NCI-H345 (cell line): ENCODE measurements at regions not wholly inside any gene's neighbourhood (a gene's known extent, or its start where the extent isn't known, plus 50 kb on each side); places are given as distances from the start of the nearest gene placed in this dataset.
"Not testable (repeated sequence)": the region's sequence is repeated elsewhere in the genome, so short reads cannot be mapped to it uniquely, and the experiment has no call there.

Experiments used
- DNase-seq: peaks from one replicate; lab custom pipeline; 2025; lab: John Stamatoyannopoulos, UW

DNA sequence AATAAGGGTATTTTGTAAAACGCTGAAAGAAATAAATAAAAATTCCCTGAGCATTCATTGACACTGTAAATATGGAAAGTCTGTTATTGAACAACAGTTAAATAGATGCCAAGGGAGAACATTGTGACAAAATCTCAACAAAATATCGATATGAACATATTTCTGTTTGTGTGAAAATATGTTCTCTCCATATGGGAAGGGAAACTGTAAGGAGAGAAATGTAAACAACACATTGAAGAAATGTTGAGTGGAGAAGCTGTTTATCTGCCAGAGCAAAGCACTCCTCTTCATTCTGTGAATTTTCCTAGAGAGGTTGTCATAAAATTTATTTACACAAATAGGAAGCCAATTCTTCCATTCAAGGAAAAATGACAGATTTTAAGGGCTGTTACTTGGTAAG is 57.1 kb upstream of the EOMES start:
- DNase-seq: no peak

DNA sequence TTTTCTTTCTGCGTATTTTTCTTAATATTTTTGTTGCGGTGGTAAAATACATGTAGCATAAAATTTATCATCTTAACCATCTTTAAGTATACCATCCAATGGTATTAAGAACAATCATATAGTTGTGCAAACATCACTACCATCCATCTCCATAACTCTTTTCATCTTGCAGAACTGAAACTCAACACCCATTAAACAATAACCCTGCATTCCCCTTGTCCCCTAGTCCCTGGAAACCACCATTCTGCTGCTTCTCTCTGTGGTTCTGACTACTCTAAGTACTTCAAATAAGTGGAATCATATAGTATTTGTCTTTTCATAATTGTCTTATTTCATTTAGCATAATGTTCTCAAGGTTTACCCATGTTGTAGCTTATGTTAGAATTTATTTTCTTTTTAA is 67.3 kb upstream of the EOMES start:
- no peak for DNase-seq

DNA sequence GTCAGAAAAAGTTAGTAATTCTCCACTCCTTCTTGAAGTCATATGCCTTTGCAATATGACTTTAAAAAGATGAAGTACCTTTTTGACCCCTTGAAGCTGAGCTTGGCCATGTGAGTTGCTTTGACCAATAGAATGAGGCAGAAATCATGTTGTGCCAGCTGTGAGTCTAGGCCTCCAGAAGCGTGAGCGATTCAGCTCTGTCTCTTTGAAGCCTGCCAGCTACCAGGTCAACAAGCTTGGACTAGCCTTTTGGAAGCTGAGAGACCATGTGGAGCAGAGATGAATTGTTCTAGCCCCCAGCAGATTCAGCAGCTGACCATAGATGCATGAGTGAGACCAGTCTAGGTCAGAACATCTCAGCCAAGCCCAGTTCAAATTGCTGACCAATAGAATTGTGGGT is 69.8 kb upstream of the EOMES start:
- no peak for DNase-seq

DNA sequence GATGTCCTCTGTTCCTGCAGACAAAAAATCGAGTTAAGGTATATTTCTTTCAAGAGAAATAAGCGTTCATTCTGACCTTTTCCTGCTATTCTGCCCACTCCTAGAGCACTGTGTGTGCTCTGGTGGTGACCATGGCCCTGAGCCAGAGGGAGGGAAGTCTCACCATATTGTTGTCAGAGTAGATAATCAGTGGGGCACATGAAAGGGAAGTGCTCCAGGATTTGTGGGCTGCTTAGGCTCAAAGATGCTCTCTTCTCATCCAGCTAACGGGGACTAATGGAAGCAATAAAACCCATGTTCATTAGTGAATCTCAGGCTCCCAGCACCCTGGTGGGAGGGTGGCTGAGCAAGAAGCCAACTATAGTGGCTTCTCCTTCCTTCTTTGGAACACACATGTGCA is 70.7 kb upstream of the EOMES start:
- no peak for DNase-seq

DNA sequence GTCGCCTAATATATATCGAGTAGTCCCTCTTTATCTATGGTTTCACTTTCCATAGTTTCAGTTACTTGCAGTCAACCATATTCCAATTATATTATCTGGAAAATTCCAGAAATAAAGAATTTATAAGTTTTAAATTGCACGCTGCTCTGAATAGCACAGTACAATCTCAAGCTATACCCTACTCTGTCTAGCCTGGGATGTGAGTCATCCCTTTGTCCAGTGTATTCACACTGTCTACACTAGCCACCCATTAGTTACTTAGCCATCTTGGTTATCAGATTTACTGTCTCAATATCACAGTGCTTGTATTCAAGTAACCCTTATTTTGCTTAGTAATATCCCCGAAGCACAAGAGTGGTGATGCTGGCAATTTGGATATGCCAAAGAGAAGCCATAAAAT is 72.1 kb upstream of the EOMES start:
- DNase-seq: no peak

DNA sequence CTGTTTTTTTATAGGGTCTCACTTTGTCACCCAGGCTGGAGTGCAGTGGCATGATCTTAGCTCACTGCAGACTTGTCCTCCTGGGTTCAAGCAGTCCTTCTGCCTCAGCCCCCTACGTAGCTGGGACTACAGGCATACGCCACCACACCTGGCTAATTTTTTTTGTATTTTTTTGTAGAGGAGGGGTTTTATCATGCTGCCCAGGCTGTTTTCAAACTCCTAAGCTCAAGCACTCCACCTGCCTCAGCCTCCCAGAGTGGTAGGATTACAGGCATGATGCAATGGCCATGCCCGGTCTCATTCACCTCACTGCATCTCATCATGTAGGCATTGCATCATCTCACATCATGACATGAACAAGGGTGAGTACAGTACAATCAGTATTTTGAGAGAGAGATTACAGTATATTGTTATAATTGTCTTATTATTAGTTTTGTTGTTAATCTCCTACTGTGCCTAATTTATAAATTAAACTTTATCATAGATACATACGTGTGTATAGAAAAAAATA is 74.3 kb upstream of the EOMES start:
- no peak for DNase-seq

DNA sequence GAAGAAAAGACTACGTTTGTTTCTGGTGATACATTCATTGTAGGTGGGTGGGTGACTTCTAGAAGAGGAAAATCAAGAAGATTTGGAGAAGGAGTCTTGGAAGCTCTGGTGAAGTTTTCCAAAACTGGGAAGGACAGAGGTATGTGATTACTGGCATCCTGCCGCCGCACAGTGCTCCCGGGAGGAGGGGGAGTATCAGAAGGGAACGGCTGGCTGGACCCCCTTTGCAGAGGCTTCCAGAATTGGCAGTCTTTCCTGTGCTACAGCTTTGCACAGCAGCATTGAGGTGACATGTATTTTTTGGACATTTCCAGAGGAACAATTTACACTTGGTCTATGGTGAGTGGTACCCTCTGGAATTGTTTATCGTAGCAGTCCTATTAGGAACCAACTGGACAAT is 75.7 kb upstream of the EOMES start:
- no peak for DNase-seq

DNA sequence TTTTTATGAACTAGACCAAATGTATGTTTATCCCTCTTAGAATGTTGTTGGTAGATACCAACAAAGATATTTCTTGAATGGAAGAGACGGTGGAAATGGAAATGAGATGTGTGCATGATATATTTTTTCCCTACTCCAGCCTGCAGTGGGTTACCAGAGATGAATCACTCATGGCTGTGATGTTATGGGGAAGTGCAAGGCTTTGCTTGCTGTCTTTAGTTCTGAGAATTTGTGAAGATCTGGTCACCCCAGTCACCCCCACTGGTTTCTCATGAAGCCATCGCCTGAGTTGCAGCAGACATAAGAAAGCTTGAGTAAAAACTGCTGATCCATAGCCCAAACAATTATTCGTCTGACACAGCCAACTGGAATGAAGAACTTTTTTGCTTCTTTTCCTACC is 78.1 kb upstream of the EOMES start:
- no peak for DNase-seq

DNA sequence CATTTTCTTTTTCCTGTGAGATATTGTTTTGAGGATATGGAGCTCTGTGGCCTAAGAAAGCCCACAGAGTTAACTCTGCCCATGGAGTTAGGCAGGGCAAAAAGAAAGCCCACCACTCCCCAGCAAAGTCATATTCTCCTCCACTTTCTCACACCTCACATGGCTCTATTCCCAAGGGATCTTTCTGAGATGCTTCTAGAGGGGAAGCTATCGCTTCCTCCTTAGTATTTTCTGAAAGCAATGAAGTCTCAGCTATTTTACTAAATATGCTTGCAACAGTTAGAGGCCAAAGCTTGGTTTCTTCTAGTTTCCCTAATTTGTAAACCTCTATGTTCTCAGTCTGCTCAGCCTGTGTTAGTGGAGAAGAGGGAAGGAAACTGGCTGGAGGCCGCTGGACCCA is 80.3 kb upstream of the EOMES start:
- no peak for DNase-seq

DNA sequence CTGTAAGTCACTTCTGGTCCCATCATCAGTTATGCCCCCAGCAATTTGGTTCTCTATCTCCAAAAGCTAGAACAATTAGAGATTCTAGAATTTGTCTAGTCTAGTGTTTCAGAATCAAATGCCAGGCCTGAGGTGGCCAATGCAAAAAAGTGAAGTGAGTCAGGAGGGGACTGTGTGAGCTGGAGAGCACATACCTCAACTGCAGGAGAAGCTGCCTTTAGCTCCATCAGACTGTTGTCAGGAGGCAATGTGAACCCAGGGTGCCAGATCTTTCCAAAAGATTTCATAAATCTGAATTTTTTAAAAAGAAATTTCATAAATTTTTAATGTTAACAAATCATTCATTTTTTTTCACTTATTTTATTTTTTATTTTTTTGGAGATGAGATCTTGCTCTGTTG is 80.7 kb upstream of the EOMES start:
- no peak for DNase-seq

DNA sequence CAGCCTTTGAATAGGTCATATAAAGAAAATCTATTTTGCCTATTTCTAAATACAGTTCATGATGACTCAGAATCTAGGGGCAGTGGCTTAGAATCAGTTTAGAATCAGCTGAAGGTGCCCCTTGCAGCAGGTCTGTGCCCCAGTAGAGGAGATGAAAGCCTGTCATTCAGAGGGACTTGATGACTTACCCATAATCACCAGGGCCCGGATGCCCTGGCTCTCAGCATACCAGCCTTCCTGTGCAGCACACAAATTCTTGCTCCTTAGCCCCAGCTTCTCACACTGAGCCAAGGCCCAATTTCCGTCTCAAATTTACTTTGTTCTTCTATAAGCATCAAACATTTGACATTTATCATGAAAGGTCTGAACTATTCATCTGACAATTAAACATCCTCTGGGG is 83.2 kb upstream of the EOMES start:
- DNase-seq: no peak

DNA sequence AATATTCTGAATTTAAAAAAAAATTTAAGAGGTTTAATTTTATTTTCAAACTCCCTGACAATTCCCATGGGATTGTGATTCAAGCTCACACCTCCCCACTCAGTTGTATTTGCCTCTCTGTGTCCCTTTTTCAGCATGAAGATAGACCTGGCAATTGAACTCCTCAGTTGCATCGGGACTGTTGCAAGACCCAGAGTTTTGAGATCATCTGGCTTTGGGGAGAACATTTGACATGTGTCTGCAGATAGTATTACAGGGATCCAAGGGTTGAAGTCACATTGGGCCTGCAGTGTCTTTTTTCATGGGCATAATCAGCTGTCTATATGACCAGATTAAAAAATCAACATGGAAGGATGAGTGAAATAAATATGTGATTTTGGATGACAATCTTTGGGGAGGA is 91.1 kb upstream of the EOMES start:
- DNase-seq: no peak

DNA sequence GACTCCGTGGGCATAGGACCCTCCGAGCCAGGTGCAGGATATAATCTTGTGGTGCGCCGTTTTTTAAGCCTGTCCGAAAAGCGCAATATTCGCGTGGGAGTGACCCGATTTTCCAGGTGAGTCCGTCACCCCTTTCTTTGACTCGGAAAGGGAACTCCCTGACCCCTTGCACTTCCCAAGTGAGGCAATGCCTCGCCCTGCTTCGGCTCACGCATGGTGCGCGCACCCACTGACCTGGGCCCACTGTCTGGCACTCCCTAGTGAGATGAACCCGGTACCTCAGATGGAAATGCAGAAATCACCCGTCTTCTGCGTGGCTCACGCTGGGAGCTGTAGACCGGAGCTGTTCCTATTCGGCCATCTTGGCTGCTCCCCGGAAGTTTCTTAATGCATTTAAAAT is 99.5 kb upstream of the EOMES start:
- DNase-seq: not testable (repeated sequence)

DNA sequence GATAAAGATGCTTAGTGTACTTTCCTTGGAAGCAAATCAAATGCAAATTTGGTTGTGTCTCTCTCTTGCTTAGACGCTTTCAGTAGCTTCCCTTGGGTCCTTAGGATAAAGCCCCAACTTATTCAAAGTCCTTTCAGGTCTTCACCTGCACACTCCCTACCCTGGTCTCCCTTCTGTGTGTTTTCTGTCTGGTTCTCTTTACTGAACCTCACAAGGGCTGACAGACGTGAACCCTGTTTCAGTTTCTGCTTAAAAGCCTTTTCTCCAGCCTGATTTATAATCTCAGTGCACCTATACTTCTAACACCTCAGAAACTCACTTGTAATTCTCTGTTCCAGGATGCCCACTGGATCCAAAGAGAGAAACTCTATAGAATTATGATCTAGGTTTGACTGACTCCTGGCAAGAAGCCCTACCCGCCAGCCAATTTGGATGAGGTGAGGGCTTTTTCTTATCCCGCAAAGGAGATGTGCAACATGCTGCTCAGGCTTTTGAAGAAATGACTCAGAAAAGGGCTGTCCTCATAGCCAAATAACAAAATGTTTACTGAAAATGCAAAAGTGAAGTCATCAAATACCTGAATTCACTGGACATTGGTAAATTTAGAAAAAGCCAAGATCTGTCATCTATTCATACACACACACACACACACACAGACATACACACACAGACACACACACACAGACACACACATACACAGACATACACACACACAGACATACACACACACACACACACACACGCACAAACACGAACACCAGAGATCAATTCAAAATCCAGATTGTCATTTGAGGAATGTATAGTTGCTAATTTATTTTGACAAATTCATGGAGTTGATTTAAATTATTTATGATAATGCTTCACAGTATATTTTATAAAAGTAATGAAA is 102.4 kb upstream of the EOMES start:
- DNase-seq: no peak

DNA sequence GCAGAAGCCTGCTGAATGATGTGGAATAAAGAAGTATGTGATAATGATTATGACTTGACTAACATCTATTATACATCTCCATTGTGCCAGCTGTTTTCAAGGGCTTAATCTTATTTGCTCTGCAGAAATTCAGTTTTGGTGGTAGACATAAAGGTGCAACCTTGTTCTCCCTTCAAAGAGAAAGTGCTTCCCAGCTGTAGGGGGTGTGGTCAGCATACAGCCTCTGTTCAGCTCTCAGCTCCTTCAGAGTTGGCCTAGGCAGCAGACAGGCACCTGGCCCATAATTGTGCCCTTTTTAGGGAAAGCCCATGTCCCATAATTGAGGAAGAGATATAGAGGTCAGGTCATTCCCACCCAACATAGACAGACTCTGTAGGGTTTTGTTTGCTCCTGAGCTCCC is 104.3 kb upstream of the EOMES start:
- DNase-seq: no peak

DNA sequence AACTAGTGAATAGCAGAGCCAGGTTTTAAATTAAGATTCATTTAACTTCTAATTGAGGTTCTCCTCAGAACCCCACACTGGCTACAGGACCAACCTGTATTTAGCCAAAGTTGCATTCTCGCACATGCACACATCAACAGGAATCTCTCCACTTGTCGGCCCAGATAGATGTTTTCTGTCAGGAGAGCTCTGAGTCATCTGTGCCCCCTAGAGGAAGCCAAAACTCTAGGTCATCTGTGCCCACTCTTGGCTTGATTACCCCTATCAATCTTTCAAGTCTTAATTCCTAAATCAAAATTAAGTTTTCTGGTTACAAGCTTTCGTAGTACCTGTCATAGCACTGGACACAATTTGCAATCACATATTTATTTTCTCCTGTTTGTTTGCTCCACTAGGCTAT is 104.9 kb upstream of the EOMES start:
- DNase-seq: no peak

DNA sequence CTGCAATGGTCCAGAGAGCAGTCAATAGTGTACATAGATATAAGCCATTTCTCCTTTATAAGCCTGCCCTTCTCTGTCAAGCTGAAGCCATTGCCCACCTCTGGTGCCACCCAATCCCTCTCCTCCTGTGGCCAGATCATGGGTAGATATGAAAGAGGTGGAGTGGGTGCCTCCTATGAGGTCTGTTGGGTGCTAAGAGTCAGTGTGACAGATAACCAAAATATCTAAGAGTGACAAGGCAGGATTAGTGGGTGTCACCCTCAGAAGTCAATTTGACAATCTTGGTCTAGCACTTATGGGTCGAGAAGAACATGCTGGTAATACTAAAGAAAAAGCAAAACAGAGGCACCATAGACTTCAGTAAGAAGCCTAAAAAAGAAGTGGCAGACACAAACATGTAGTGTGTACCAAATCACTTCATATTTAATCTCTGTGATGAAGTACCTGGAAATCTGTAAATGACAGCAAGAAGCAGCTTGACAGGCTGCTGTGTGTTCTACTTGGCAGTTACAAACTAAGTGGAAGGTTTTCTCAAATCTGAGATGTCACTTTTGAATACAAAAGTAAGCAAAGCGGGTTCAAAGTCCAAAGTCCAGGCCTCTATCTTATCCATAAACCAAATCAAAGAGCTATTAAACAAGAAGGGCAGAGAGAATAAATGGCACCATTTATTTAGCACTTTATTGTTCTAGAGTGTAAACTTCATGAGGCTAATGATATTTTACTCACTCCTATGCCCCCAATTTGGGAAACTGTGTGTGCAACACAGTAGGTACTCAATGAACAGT is 118.9 kb upstream of the EOMES start:
- DNase-seq: no peak

DNA sequence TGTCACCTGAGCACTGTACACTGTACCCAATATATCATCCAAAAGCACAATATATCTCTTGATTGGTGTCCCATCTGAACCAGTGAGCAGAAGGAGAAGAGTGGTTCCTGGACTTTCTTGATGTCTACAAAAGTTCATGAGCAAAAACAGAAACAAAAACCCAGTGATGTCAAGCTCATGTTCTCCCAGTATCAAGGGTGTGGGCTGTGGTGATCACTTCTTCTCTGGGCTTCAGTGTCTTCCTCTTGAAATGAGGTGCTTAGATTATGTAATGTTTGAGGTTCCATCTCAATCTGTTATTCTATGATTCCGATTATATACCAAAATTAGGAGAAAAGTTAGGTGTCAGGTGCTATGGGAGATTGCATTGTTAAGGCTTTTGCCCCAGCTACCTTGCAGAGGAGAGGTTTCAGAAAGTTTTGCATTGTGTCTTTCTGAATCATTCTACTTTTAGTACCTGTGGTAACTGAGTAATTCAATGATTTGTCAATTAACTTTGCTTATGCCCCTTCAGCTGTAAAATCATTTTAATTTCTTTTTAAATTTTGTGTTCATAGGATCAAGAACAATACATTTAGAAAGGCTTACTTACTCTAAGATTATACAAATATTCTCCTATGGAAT is 122.0 kb upstream of the EOMES start:
- no peak for DNase-seq

DNA sequence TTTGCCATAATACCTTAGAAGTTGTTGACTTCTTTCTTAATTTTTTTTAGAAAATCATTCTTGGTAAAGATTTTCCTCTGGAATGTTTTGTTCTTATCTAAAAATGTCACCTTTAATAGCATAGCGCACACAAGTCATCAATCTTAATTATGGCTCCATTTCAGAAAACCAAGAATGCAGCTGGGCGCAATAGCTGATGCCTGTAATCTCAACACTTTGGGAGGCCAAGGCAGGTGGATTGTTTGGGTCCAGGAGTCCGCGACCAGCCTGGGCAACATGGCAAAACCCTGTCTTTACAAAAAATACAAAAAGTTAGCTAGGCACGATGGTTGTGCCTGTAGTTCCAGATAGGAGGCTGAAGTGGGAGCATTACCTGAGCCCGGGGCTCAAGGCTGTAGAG is 125.6 kb upstream of the EOMES start:
- DNase-seq: no peak

DNA sequence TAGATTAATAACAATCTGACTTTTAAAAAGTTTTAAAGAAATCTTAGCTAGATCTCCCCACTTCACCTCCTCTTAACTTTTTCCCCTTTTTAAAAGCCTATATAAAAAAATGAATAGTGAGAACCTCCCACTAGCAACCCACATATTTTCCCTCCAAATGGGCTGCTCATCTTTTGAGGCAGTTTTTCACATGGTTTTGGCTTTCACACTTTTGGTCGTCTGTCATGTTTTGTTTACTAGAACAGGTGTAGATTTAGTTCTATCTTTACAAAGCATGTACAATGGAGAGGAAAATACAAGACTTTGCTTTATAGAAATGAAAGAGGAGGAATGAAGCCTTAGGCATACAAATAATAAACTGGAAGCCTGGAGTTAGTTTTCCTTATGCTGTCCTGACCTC is 126.7 kb upstream of the EOMES start:
- no peak for DNase-seq

DNA sequence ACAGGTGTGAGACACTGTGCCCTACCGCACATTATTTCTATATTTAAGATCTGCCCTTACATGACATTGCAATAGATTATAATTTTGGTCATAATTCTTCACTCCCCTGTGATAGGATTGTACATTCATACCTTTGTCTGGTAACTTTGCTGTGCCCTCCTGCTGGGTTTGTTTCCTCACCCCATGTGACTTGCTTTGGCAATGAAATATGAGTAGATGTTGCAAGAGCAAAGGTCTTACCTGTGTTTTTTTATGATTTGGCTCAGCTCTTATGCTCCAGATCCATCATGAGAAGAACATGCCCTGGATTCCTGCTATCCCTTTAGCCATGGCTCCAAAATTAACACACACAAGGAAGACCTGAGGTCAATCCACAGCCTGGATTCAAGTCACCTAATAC is 137.7 kb upstream of the EOMES start:
- DNase-seq: no peak

DNA sequence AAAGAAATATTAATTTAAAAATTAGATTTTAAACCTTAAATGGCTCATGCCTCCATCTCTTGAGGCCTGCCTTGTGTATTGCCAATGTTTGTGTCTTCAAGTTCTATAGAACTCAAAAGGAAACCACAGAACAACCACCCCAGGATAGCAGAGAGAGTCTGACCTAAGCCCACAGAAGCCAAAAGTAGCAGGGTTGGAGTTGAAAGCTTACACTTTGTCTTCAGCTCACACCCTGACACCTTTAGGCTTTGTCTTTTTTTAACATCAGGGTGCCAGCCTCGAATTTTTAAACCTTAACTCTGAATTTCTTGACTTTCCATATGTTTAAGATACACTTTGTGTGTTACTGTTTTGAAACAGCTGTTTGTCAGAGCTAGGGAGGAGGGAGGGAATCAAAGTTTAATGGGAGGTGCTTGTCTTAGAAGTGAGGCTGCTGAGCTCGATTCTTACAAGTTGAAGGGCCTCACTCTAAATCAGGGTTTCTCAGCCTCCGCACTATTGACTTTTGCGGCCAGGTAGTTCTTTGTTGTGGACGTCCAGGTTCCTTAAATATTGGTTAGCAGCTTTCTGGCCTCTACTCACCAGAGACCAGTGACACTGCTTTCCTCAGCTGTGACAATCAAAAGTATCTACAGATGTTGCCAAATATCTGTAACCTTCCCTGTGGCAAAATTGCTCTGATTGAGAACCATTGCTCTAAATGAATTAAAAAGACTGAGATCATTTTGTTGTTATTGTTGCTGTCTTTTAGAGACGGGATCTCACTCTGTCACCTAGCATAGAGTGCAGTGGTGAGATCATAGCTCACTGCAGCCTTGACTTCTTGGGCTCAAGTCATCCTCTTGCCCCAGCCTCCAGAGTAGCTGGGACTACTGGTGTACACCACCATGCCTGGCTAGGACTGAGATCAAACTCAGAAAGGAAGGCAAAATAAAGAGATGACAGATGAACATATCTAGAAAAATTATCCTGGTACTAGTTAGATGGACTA is 139.2 kb upstream of the EOMES start:
- no peak for DNase-seq
